GM23338 (cell line): ENCODE measurements at regions not wholly inside any gene's neighbourhood (a gene's known extent, or its start where the extent isn't known, plus 50 kb on each side); places are given as distances from the start of the nearest gene placed in this dataset.

Experiments used
- ATAC-seq: fragments of 200-7000 bp; cut with Tn5 transposase; 3 replicates; pipeline ENCODE4 v1.9.1; 2020
- DNase-seq: peaks from one replicate; pipeline ENCODE4 v3.0.0-alpha.2; 2015; ENCODE audit warnings: low spot score
- H2AFZ ChIP-seq: fragments of 200-600 bp; sonication (generic); 2 replicates; pipeline ENCODE4 v1.8.0; 2016; ENCODE audit warnings: antibody characterized with exemption, mild to moderate bottlenecking, moderate library complexity
- H3F3A ChIP-seq: fragments of 200-600 bp; sonication (generic); replicated peaks from 2 replicates; pipeline ENCODE4 v1.8.0; 2017; ENCODE audit warnings: antibody characterized with exemption, mixed run types, low read depth
- H3K27ac ChIP-seq: fragments of 200-600 bp; sonication (generic); 2 replicates; pipeline ENCODE4 v1.6.1; 2016; ENCODE audit warnings: low read depth
- H3K27me3 ChIP-seq: fragments of 200-600 bp; sonication (generic); 2 replicates; pipeline ENCODE4 v1.8.0; 2016; ENCODE audit warnings: mild to moderate bottlenecking, mixed run types, moderate library complexity; ENCODE audit not compliant: insufficient read depth
- H3K36me3 ChIP-seq: fragments of 200-600 bp; sonication (generic); 2 replicates; pipeline ENCODE4 v1.8.0; 2016; ENCODE audit warnings: mild to moderate bottlenecking; ENCODE audit not compliant: insufficient read depth
- H3K4me1 ChIP-seq: fragments of 200-600 bp; sonication (generic); 2 replicates; pipeline ENCODE4 v1.8.0; 2016; ENCODE audit warnings: mild to moderate bottlenecking, moderate library complexity; ENCODE audit not compliant: insufficient read depth
- H3K4me2 ChIP-seq: fragments of 200-600 bp; sonication (generic); 2 replicates; pipeline ENCODE4 v1.7.1; 2017; ENCODE audit warnings: mixed run types
- H3K4me3 ChIP-seq: fragments of 200-600 bp; sonication (generic); 2 replicates; pipeline ENCODE4 v1.6.1; 2016; ENCODE audit warnings: mixed run types
- H3K79me2 ChIP-seq: fragments of 200-600 bp; sonication (generic); replicated peaks from 2 replicates; pipeline ENCODE4 v1.8.0; 2017; ENCODE audit warnings: mild to moderate bottlenecking; ENCODE audit not compliant: insufficient read depth
- H3K9me2 ChIP-seq: fragments of 200-600 bp; sonication (generic); 2 replicates; pipeline ENCODE4 v1.8.0; 2017; ENCODE audit not compliant: insufficient read depth
- H4K20me1 ChIP-seq: fragments of 200-600 bp; sonication (generic); replicated peaks from 2 replicates; pipeline ENCODE4 v1.8.0; 2017; ENCODE audit warnings: mild to moderate bottlenecking; ENCODE audit not compliant: insufficient read depth
- H3K27ac Mint-ChIP-seq: 2 replicates; pipeline ENCODE4 v1.8.0; 2020; ENCODE audit warnings: inconsistent platforms, mild to moderate bottlenecking, moderate library complexity, mixed read lengths
- H3K27me3 Mint-ChIP-seq: 3 replicates; pipeline ENCODE4 v1.8.0; 2022; ENCODE audit warnings: low read depth, mild to moderate bottlenecking, moderate library complexity, mixed read lengths, inconsistent platforms; ENCODE audit not compliant: insufficient read depth, poor library complexity
- H3K36me3 Mint-ChIP-seq: 3 replicates; pipeline ENCODE4 v1.8.0; 2021; ENCODE audit warnings: low read depth, mild to moderate bottlenecking, inconsistent platforms, moderate library complexity, mixed read lengths
- H3K4me1 Mint-ChIP-seq: 3 replicates; pipeline ENCODE4 v1.8.0; 2020; ENCODE audit warnings: mild to moderate bottlenecking, inconsistent platforms, mixed read lengths
- H3K4me3 Mint-ChIP-seq: 3 replicates; pipeline ENCODE4 v1.8.0; 2021; ENCODE audit warnings: moderate library complexity, mild to moderate bottlenecking, inconsistent platforms, mixed read lengths
- H3K9me3 Mint-ChIP-seq: 3 replicates; pipeline ENCODE4 v1.8.0; 2020; ENCODE audit warnings: moderate library complexity, mild to moderate bottlenecking, inconsistent platforms, mixed read lengths
- EZH2 ChIP-seq: fragments of 200-600 bp; sonication (generic); IDR thresholded peaks from one replicate; pipeline ENCODE4 v1.8.0; 2017; ENCODE audit warnings: antibody characterized with exemption, mild to moderate bottlenecking, low read depth; ENCODE audit not compliant: unreplicated experiment
- EZH2phosphoT487 ChIP-seq: fragments of 200-600 bp; sonication (generic); IDR thresholded peaks from one replicate; pipeline ENCODE4 v1.8.1; 2018; ENCODE audit warnings: antibody characterized with exemption; ENCODE audit not compliant: unreplicated experiment
- JUNB ChIP-seq: IDR thresholded peaks from one replicate; pipeline ENCODE4 v1.6.1; 2016; ENCODE audit warnings: antibody characterized with exemption; ENCODE audit not compliant: unreplicated experiment
- NANOG ChIP-seq: IDR thresholded peaks from 2 replicates; pipeline ENCODE4 v1.6.1; 2016; ENCODE audit warnings: antibody characterized with exemption, borderline replicate concordance
- POLR2AphosphoS5 ChIP-seq: IDR thresholded peaks from 2 replicates; pipeline ENCODE4 v1.6.1; 2016; ENCODE audit warnings: antibody characterized with exemption, low read depth
- STAT1 ChIP-seq: IDR thresholded peaks from one replicate; pipeline ENCODE4 v1.6.1; 2016; ENCODE audit warnings: antibody characterized with exemption; ENCODE audit not compliant: unreplicated experiment
- ZNF114 ChIP-seq: fragments of 250-450 bp; sonication (Bioruptor Pico); IDR thresholded peaks from 2 replicates; pipeline ENCODE4 v1.5.0; 2020; ENCODE audit warnings: mild to moderate bottlenecking, moderate library complexity
- ZNF331 ChIP-seq: fragments of 250-450 bp; sonication (Bioruptor Pico); IDR thresholded peaks from 2 replicates; pipeline ENCODE4 v1.5.0; 2020; ENCODE audit warnings: low read depth, mild to moderate bottlenecking, moderate library complexity
- TF ChIP-seq, protein P1 (sequence below): IDR thresholded peaks from one replicate; pipeline ENCODE4 v1.6.1; 2018; ENCODE audit warnings: antibody characterized with exemption; ENCODE audit not compliant: unreplicated experiment
- TF ChIP-seq, protein P2 (sequence below), 2 experiments: fragments of 200-600 bp in 1 of 2; sonication (generic) in 1 of 2; conservative IDR thresholded peaks; 2 replicates each; pipeline versions ENCODE4 v1.5.1 to v1.6.1; 2016 to 2017; ENCODE audit warnings: antibody characterized with exemption in 2 of 2, low read depth in 2 of 2, mild to moderate bottlenecking in 2 of 2, moderate library complexity in 1 of 2
- TF ChIP-seq, protein P3 (sequence below): IDR thresholded peaks from 2 replicates; pipeline ENCODE4 v1.6.1; 2016; ENCODE audit warnings: antibody characterized with exemption

DNA sequence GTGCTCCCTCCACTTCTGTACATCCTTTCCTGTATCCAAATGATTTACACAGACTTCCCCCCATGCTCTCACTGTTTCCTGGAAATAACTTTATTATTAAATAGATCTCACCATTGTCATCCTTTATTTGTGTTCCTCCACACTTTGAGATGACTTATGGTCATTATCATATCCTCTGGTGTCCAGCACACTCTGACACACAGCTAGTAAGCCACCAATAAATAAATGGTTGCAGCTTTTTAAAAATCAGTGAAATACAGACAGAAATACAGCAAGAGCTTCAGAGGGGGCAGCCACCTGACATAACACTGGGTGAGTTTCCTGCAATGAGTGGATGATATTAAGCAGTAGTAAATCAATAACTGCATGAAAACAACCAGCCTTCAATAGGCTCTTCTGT is 2036.4 kb upstream of the AGA start:
- H3F3A ChIP-seq, result no peaks in the 10 kb centered on the region
- H3K4me2 ChIP-seq, result no peak overlapping the region
- no peaks in the 10 kb centered on the region for H4K20me1 ChIP-seq
- no peak overlapping the region for H2AFZ ChIP-seq
- H3K27ac Mint-ChIP-seq, result no peak overlapping the region
- no peaks in the 10 kb centered on the region for H3K27me3 ChIP-seq
- H3K4me3 ChIP-seq, result no peak overlapping the region
- H3K9me3 Mint-ChIP-seq, result peaks cover 9% of the 10 kb centered on the region
- no peak overlapping the region for H3K27ac ChIP-seq
- H3K4me3 Mint-ChIP-seq, result no peak overlapping the region
- no peaks in the 10 kb centered on the region for H3K9me2 ChIP-seq
- no peaks in the 10 kb centered on the region for H3K79me2 ChIP-seq
- no peak for TF ChIP-seq JUNB
- TF ChIP-seq ZNF114, result no peak
- TF ChIP-seq, protein P1, sequence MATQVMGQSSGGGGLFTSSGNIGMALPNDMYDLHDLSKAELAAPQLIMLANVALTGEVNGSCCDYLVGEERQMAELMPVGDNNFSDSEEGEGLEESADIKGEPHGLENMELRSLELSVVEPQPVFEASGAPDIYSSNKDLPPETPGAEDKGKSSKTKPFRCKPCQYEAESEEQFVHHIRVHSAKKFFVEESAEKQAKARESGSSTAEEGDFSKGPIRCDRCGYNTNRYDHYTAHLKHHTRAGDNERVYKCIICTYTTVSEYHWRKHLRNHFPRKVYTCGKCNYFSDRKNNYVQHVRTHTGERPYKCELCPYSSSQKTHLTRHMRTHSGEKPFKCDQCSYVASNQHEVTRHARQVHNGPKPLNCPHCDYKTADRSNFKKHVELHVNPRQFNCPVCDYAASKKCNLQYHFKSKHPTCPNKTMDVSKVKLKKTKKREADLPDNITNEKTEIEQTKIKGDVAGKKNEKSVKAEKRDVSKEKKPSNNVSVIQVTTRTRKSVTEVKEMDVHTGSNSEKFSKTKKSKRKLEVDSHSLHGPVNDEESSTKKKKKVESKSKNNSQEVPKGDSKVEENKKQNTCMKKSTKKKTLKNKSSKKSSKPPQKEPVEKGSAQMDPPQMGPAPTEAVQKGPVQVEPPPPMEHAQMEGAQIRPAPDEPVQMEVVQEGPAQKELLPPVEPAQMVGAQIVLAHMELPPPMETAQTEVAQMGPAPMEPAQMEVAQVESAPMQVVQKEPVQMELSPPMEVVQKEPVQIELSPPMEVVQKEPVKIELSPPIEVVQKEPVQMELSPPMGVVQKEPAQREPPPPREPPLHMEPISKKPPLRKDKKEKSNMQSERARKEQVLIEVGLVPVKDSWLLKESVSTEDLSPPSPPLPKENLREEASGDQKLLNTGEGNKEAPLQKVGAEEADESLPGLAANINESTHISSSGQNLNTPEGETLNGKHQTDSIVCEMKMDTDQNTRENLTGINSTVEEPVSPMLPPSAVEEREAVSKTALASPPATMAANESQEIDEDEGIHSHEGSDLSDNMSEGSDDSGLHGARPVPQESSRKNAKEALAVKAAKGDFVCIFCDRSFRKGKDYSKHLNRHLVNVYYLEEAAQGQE, result no peak
- TF ChIP-seq, protein P2, sequence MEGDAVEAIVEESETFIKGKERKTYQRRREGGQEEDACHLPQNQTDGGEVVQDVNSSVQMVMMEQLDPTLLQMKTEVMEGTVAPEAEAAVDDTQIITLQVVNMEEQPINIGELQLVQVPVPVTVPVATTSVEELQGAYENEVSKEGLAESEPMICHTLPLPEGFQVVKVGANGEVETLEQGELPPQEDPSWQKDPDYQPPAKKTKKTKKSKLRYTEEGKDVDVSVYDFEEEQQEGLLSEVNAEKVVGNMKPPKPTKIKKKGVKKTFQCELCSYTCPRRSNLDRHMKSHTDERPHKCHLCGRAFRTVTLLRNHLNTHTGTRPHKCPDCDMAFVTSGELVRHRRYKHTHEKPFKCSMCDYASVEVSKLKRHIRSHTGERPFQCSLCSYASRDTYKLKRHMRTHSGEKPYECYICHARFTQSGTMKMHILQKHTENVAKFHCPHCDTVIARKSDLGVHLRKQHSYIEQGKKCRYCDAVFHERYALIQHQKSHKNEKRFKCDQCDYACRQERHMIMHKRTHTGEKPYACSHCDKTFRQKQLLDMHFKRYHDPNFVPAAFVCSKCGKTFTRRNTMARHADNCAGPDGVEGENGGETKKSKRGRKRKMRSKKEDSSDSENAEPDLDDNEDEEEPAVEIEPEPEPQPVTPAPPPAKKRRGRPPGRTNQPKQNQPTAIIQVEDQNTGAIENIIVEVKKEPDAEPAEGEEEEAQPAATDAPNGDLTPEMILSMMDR (conservative IDR thresholded peaks at IDR 0.05; ENCODE audit: low read depth in 2 of 2), result no peak
- TF ChIP-seq NANOG, result no peak
- no peak for TF ChIP-seq POLR2AphosphoS5
- TF ChIP-seq ZNF331 (CRISPR knock-in tag), result no peak
- no peak for TF ChIP-seq STAT1
- TF ChIP-seq EZH2, result no peak
- TF ChIP-seq, protein P3, sequence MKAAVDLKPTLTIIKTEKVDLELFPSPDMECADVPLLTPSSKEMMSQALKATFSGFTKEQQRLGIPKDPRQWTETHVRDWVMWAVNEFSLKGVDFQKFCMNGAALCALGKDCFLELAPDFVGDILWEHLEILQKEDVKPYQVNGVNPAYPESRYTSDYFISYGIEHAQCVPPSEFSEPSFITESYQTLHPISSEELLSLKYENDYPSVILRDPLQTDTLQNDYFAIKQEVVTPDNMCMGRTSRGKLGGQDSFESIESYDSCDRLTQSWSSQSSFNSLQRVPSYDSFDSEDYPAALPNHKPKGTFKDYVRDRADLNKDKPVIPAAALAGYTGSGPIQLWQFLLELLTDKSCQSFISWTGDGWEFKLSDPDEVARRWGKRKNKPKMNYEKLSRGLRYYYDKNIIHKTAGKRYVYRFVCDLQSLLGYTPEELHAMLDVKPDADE, result no peak
- no peak for TF ChIP-seq EZH2phosphoT487
- 0 out of 2 replicates have a peak, but pooled peaks cover 3% of the 10 kb centered on the region for H3K4me1 ChIP-seq
- peaks cover 9% of the 10 kb centered on the region for H3K36me3 Mint-ChIP-seq
- peaks cover 2% of the 10 kb centered on the region for H3K27me3 Mint-ChIP-seq
- no peaks in the 10 kb centered on the region for H3K36me3 ChIP-seq
- no peaks in the 10 kb centered on the region; the same call in 2 of the 3 replicates for H3K4me1 Mint-ChIP-seq
- DNase-seq, result no peak
- ATAC-seq, result no peak
